Left ventricle myocardium inferior (tissue), 1 donor: ENCODE measurements at regions not wholly inside any gene's neighbourhood (a gene's known extent, or its start where the extent isn't known, plus 50 kb on each side); places are given as distances from the start of the nearest gene placed in this dataset.
"Not testable (repeated sequence)": the region's sequence is repeated elsewhere in the genome, so short reads cannot be mapped to it uniquely, and the experiment has no call there.

Source experiments
- DNase-seq: peaks from one replicate; pipeline ENCODE4 v3.0.0-alpha.2; 2020
- H3K27ac ChIP-seq: fragments of 200-600 bp; replicated peaks from 2 replicates; pipeline ENCODE4 v1.8.0; 2021
- H3K27me3 ChIP-seq: fragments of 200-600 bp; 2 replicates; pipeline ENCODE4 v1.8.0; 2021; ENCODE audit warnings: low read depth
- H3K36me3 ChIP-seq: fragments of 200-600 bp; 2 replicates; pipeline ENCODE4 v1.8.0; 2021
- H3K4me1 ChIP-seq: fragments of 200-600 bp; 2 replicates; pipeline ENCODE4 v1.8.0; 2021
- H3K4me3 ChIP-seq: fragments of 200-600 bp; 2 replicates; pipeline ENCODE4 v1.8.0; 2021; ENCODE audit warnings: mild to moderate bottlenecking, moderate library complexity
- H3K9me3 ChIP-seq: fragments of 200-600 bp; replicated peaks from 2 replicates; pipeline ENCODE4 v1.8.0; 2021
- intact Hi-C: fragments of 100-400 bp; cut with micrococcal nuclease; formaldehyde crosslinking; loops from one replicate; pipeline ENCODE4 v1.11.0; 2022
- TF ChIP-seq, protein P1 (sequence below): fragments of 200-600 bp; IDR thresholded peaks from 2 replicates; pipeline ENCODE4 v1.8.0; 2021; ENCODE audit warnings: antibody characterized with exemption, mild to moderate bottlenecking, borderline replicate concordance
- donor health status: DM: no; HTN: yes; CAD: no; lungs with severe emphysema.

DNA sequence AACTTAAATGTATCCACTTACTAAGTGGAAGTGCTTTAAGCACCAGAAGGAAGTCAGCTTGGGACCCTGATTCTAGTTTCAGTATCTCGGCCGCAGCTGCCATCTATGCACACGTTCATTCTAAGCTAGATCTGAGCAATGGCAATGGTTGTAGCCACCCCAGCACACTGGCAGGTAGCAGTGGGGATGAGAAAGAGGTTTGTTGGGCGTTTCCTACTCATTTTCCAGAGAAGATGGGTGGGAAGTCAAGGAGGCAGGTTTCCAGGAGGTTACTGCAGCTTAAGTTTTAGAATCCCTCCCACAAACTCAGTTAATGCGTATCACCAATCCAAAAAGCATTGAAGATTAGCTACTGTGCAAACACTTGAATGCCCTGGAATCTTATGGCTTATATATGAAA lies 114.2 kb upstream of the TSC22D1 start:
- H3K27me3 ChIP-seq = no peaks in the 10 kb centered on the region
- intact Hi-C loops = no loop called here
- TF ChIP-seq, protein P1, sequence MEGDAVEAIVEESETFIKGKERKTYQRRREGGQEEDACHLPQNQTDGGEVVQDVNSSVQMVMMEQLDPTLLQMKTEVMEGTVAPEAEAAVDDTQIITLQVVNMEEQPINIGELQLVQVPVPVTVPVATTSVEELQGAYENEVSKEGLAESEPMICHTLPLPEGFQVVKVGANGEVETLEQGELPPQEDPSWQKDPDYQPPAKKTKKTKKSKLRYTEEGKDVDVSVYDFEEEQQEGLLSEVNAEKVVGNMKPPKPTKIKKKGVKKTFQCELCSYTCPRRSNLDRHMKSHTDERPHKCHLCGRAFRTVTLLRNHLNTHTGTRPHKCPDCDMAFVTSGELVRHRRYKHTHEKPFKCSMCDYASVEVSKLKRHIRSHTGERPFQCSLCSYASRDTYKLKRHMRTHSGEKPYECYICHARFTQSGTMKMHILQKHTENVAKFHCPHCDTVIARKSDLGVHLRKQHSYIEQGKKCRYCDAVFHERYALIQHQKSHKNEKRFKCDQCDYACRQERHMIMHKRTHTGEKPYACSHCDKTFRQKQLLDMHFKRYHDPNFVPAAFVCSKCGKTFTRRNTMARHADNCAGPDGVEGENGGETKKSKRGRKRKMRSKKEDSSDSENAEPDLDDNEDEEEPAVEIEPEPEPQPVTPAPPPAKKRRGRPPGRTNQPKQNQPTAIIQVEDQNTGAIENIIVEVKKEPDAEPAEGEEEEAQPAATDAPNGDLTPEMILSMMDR = no peak
- H3K4me1 ChIP-seq = peaks cover 54% of the 10 kb centered on the region
- DNase-seq = no peak
- no peak overlapping the region for H3K27ac ChIP-seq
- peaks cover 8% of the 10 kb centered on the region for H3K9me3 ChIP-seq
- no peak overlapping the region for H3K4me3 ChIP-seq
- H3K36me3 ChIP-seq = no peaks in the 10 kb centered on the region

DNA sequence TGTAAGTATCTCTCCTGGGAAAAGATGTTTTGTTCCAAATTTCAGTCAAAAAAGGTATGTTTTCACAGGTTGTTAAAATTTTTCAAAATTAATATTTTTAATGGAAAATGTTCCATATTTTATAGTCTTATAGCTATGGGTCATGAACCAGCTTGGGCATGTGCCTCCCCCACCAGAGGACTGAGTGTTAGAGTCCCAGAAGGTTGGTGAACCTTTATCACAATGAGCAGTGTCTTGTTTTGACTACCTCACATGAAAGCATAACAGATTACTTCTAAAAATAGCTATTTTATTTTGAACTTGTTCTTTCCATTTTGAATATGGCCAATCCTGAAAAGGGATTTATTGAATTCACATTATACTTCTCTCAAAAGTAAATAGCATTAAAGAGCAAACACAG lies 112.5 kb upstream of the TSC22D1 start:
- Histone ChIP-seq H3K4me1 (peaks cover 40% of the 10 kb centered on the region), H3K36me3 (no peaks in the 10 kb centered on the region), H3K9me3 (peaks cover 9% of the 10 kb centered on the region), H3K4me3 (no peak overlapping the region), H3K27me3 (no peaks in the 10 kb centered on the region), H3K27ac (no peak overlapping the region)
- TF ChIP-seq, protein P1 = no peak
- intact Hi-C loops = no loop called here
- no peak for DNase-seq

DNA sequence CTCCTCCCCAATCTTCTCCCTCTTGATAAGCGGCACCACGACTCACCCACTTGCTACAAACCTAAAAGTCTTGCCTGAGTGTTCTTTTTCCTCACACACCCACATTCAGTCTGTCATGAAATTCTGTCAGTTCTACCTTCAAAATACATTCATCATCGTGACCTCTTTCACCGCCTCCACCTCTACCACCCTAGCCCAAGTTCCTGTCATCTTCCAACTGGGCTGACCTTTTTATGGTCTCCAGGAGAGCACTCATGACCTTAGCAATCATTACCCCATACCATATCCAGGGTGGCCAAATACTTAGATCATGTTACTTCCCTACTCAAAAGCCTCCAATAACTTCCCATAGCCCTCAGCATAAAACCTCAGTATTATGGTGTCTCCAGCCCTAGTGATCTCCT lies 110.4 kb upstream of the TSC22D1 start:
- H3K4me3 ChIP-seq = no peak overlapping the region
- intact Hi-C loops = no loop called here
- no peaks in the 10 kb centered on the region for H3K27me3 ChIP-seq
- H3K9me3 ChIP-seq = peaks cover 9% of the 10 kb centered on the region
- peaks cover 26% of the 10 kb centered on the region for H3K4me1 ChIP-seq
- H3K27ac ChIP-seq = no peak overlapping the region
- no peak for DNase-seq
- H3K36me3 ChIP-seq = no peaks in the 10 kb centered on the region
- TF ChIP-seq, protein P1 = no peak

DNA sequence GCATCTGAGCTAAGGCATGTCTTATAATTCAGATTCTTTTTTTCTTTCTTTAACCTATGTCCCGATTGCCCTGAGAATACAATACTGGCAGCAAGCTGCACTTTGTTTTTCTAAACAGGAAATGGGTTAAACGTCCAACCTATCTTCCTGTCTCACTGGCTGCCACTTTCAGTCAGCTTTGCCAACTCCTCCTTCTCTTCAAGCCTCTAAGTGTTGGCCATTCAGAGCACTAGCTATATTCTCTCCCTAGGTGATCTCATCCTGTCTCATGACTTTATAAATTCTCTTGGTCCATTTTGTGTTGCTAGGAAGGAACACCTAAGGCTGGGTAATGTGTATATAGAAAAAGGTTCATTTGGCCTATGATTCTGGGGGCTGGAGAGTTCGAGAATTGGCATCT lies 109.5 kb upstream of the TSC22D1 start:
- H3K9me3 ChIP-seq = peaks cover 9% of the 10 kb centered on the region
- no peaks in the 10 kb centered on the region for H3K27me3 ChIP-seq
- TF ChIP-seq, protein P1 = no peak
- H3K4me3 ChIP-seq = no peak overlapping the region
- no peaks in the 10 kb centered on the region for H3K36me3 ChIP-seq
- DNase-seq = no peak
- intact Hi-C loops = no loop called here
- H3K4me1 ChIP-seq = peaks cover 26% of the 10 kb centered on the region
- no peak overlapping the region for H3K27ac ChIP-seq

DNA sequence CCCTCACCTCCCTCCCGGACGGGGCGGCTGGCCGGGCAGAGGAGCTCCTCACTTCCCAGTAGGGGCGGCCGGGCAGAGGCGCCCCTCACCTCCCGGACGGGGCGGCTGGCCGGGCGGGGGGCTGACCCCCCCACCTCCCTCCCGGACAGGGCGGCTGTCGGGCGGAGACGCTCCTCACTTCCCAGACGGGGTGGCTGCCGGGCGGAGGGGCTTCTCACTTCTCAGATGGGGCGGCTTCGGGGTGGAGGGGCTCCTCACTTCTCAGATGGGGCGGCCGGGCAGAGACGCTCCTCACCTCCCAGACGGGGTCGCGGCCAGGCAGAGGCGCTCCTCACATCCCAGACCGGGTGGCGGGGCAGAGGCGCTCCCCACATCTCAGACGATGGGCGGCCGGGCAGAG lies 106.3 kb upstream of the TSC22D1 start:
- H3K27me3 ChIP-seq, H3K4me1 ChIP-seq, H3K27ac ChIP-seq, DNase-seq, intact Hi-C loops, H3K4me3 ChIP-seq, H3K36me3 ChIP-seq, H3K9me3 ChIP-seq: not testable (repeated sequence)

DNA sequence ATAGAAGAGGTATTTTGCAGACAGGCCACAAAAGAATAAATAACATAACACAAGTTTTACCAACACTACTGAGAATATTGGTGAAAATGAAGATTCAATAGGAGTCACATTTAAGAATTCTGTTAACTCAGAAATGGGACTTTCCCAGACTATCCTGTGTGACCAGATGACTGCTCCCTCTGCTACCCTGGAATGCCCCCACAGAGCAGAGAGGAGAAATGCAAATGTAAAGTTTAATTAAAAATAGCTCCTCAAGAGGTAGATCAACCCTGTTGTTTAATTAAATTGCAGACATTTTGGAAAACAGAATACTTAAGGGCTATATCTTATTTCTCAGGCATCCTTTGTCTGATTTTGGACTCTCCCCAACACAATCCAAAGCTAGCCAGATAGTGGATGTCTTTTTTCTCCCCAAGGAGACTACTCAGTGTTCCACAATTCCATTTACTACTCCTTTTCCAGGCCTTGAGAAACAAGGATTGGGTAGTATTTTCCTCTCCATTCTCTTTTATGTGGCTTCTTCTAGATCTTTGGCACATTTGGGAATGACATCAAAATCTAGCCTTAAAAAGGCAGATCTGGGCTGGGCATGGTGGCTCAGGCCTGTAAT lies 104.7 kb upstream of the TSC22D1 start:
- Histone ChIP-seq H3K27me3 (no peaks in the 10 kb centered on the region), H3K27ac (no peak overlapping the region), H3K36me3 (no peaks in the 10 kb centered on the region), H3K9me3 (peaks cover 5% of the 10 kb centered on the region), H3K4me3 (no peak overlapping the region), H3K4me1 (peaks cover 5% of the 10 kb centered on the region)
- intact Hi-C loops = no loop called here
- no peak for DNase-seq
- TF ChIP-seq, protein P1 = no peak
